Pancreas (tissue), 10 donors: ENCODE measurements at regions not wholly inside any gene's neighbourhood (a gene's known extent, or its start where the extent isn't known, plus 50 kb on each side); places are given as distances from the start of the nearest gene placed in this dataset.

Experiments used
- ATAC-seq, 4 donors: fragments of 200-7000 bp; cut with Tn5 transposase; one replicate each; pipeline versions ENCODE4 v1.8.0 to v1.9.1; 2020; ENCODE audit warnings: mild to moderate bottlenecking in 4 of 4, moderate library complexity in 4 of 4
- DNase-seq, 6 donors: peaks; one replicate each; pipeline ENCODE4 v3.0.0-alpha.2; 2020
- FAIRE-seq: peaks from 2 replicates; lab custom pipeline; 2012; peaks lifted over from hg19 to GRCh38; lab: Jason Lieb, UNC
- H3K27ac ChIP-seq, 4 donors: fragments of 200-600 bp; sonication (generic); 1 replicate in 3 of 4; 2 replicates in 1 of 4; pipeline versions ENCODE4 v1.5.0 to v1.8.0; 2020
- H3K27me3 ChIP-seq, 4 donors: fragments of 200-600 bp; one replicate each; pipeline ENCODE4 v1.8.0; 2021
- H3K36me3 ChIP-seq, 3 donors: fragments of 200-600 bp; sonication (generic) in 1 of 3; one replicate each; pipeline versions ENCODE4 v1.5.0 to v1.8.0; 2020 to 2021
- H3K4me1 ChIP-seq, 3 donors: fragments of 200-600 bp; one replicate each; pipeline ENCODE4 v1.8.0; 2021
- H3K4me3 ChIP-seq, 4 donors: fragments of 200-600 bp; sonication (generic) in 2 of 4; one replicate each; pipeline versions ENCODE4 v1.5.0 to v1.8.0; 2020 to 2021
- H3K9me3 ChIP-seq, 4 donors: fragments of 200-600 bp; one replicate each; pipeline ENCODE4 v1.8.0; 2021
- CTCF ChIP-seq, 4 donors: fragments of 200-600 bp; sonication (generic) in 3 of 4; IDR thresholded peaks; one replicate each; pipeline versions ENCODE4 v1.5.0 to v1.8.0; 2021; ENCODE audit warnings: antibody characterized with exemption in 4 of 4
- WGBS, 2 donors: extraction: QIAGEN DNeasy Blood & Tissue Kit; methylation state at CpG; one replicate each; pipeline ENCODE4 v1.1.7; 2013; 5-methylcytosine and 5-hydroxymethylcytosine counted together
- intact Hi-C, 3 donors: fragments of 100-400 bp; cut with DNase I; formaldehyde crosslinking; loops; one replicate each; pipeline versions ENCODE4 v1.11.1 to v1.14.2; 2022
- donor health status: healthy with polysubstance abuse.
- donor health status: DM: no; HTN: no; CAD: no; lungs with moderate emphysema.
- donor health status: DM: no; HTN: no; CAD: no.
- donor health status: control.
- donor health status: control.
- donor health status: Bipolar disorder and iron deficiency.
- donor health status: DM: yes; HTN: yes; CAD: no.
- donor health status: DM: no; HTN: no; CAD: no.
- donor health status: DM: no; HTN: no; CAD: no.
- donor health status: DM: yes; HTN: yes; CAD: no.

DNA sequence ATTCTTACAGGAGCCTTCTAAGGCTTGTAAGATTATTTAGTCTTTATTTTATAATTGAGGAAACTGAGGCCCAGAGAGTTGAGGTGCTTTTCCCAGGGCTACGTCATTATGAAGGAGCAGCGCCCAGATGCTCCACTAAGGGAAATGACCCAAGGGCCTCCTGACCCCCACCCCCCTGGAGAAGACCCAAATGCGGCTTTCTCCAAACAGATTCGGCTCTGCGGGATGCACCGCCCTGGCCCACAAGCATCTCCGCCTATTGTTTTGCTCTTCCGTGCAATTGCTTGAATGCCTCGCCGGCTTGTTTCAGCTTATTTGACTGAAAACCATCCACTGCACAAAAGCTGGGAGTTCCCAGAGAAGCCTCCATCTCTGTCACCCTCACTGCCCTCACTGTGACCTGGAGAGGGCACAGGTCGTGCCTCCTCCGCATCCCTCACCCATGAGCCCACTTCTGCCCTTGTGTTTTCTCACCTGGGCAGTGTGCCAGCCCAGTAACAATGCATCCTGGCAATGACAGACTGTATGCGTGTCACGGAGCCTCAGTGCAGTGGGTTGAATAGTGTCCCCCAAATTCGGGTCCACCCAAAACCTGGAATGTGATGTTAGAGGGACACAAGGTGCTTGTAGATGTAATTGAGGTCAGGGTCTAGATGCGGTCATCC is 790.2 kb downstream of the TBC1D22A start:
- FAIRE-seq = no peak
- intact Hi-C loops = no loop called here
- TF ChIP-seq CTCF (IDR thresholded peaks at IDR 0.05) = no peak
- 68 to 70% methylated on average over 16 of the region's 16 CpGs for WGBS, 2 donors
- H3K27me3 ChIP-seq = peaks cover 0 to 5% (median 2%) of the 10 kb centered on the region in 4 donors
- no peaks in the 10 kb centered on the region for H3K9me3 ChIP-seq
- H3K4me1 ChIP-seq = no peaks in the 10 kb centered on the region
- no peak for DNase-seq
- ATAC-seq = no peak
- no peaks in the 10 kb centered on the region for H3K36me3 ChIP-seq
- no peak overlapping the region for H3K27ac ChIP-seq
- no peak overlapping the region for H3K4me3 ChIP-seq

- intact Hi-C loops = no loop called here
- TF ChIP-seq CTCF (IDR thresholded peaks at IDR 0.05) = no peak
- DNase-seq = no peak
- H3K4me1 ChIP-seq = no peaks in the 10 kb centered on the region
- WGBS, 2 donors = 42 to 53% methylated on average over 3 of the region's 3 CpGs
- H3K9me3 ChIP-seq = no peaks in the 10 kb centered on the region
- no peak for ATAC-seq
- H3K36me3 ChIP-seq = no peaks in the 10 kb centered on the region
- no peak overlapping the region for H3K27ac ChIP-seq
- H3K27me3 ChIP-seq = peaks cover 0 to 5% (median 0%) of the 10 kb centered on the region in 4 donors
- no peak for FAIRE-seq
- H3K4me3 ChIP-seq = no peak overlapping the region
Measured at GRCh38 chr22:47552024-47552423, 789.6 kb downstream of the TBC1D22A start.

DNA sequence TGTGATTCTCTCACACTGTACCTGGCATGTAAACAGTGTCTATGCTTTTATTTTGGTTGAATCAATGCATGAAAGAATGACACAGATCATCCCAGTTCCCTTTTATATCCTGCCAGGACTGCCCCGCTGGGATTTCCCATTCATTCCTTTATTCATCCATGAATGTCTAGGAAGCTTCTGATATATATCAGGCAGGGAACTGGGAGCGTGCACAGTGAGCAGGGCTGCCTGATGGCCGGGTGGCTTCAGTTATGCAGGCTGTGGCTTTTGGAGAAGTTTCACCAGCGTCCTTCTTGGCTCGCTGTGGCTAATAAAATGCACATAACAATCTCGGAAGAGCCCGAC is 789.0 kb downstream of the TBC1D22A start:
- WGBS, 2 donors = 58 to 61% methylated on average over 7 of the region's 7 CpGs
- ATAC-seq (no peak), FAIRE-seq (no peak), DNase-seq (no peak)
- intact Hi-C loops = no loop called here
- no peak for TF ChIP-seq CTCF (IDR thresholded peaks at IDR 0.05)
- Histone ChIP-seq H3K4me1 (no peaks in the 10 kb centered on the region), H3K9me3 (no peaks in the 10 kb centered on the region), H3K27ac (no peak overlapping the region), H3K36me3 (no peaks in the 10 kb centered on the region), H3K4me3 (no peak overlapping the region), H3K27me3 (peaks cover 0 to 5% (median 0%) of the 10 kb centered on the region in 4 donors)

DNA sequence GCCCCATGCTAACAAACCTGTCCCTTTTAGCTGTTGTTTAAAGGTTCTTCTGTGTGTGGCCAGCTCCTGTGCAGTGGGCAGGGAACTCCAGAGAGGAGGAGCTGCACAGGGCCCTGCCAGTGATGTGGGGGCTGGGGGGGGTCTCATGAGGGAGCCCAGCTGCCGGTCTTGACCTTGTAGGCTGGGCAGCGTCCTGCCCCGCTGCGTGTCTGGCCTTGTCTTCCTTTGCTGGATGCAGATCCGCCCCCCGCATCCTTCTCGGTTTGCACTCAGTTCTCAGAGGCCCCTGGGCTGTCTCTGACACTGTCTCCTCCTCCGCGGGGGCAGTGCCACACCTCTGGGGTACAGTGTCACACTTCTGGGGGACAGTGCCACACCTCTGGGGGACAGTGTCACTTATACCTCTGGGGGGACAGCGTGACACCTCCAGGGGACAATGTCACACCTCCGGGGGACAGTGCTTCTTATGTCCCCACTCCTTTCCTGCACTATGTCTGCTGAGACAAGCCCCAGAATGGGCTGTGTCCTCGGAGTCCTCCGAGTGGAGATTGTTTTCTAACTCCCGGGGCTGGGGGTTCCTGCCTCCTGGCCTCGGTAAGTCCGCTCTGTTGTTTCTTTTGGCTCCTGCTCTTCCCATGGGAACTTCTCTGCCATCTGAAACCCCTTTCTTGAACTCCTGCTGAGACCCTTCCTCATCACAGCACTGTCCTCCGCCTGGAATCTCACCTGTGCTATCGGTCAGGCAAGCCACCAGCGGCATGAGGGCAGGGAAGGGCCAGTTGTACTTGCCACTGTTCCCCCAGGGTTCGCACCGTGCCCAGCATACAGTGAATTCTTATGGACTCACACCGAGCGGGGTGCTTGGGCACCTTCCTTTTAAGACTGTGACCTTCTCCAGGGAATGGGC is 788.3 kb downstream of the TBC1D22A start:
- TF ChIP-seq CTCF (IDR thresholded peaks at IDR 0.05) = no peak
- Histone ChIP-seq H3K27me3 (peaks cover 0 to 5% (median 0%) of the 10 kb centered on the region in 4 donors), H3K27ac (no peak overlapping the region), H3K4me1 (no peaks in the 10 kb centered on the region), H3K9me3 (no peaks in the 10 kb centered on the region), H3K36me3 (no peaks in the 10 kb centered on the region), H3K4me3 (no peak overlapping the region)
- no peak for FAIRE-seq
- intact Hi-C loops = no loop called here
- no peak for ATAC-seq
- WGBS, 2 donors = 32 to 40% methylated on average over 23 of the region's 23 CpGs
- no peak for DNase-seq
